DOHH2 (cell line): ENCODE measurements at regions not wholly inside any gene's neighbourhood (a gene's known extent, or its start where the extent isn't known, plus 50 kb on each side); places are given as distances from the start of the nearest gene placed in this dataset.

ENCODE experiments used
- H3F3A ChIP-seq: fragments of 200-600 bp; sonication (generic), shearing (Covaris generic); 2 replicates; pipeline ENCODE4 v1.6.0; 2016; ENCODE audit warnings: antibody characterized with exemption, mild to moderate bottlenecking; ENCODE audit not compliant: control insufficient read depth, insufficient read depth
- H3K27ac ChIP-seq: fragments of 200-600 bp; sonication (generic); 2 replicates; pipeline ENCODE4 v1.5.1; 2014; ENCODE audit warnings: low read depth, mild to moderate bottlenecking, low read length, moderate library complexity
- H3K27me3 ChIP-seq: fragments of 200-600 bp; sonication (generic); 2 replicates; pipeline ENCODE4 v1.6.1; 2014; ENCODE audit warnings: mild to moderate bottlenecking, low read length, mixed read lengths; ENCODE audit not compliant: control insufficient read depth
- H3K36me3 ChIP-seq: fragments of 200-600 bp; sonication (generic); 2 replicates; pipeline ENCODE4 v1.6.1; 2014; ENCODE audit warnings: mild to moderate bottlenecking, low read length, moderate library complexity, mixed read lengths; ENCODE audit not compliant: control insufficient read depth
- H3K4me1 ChIP-seq: fragments of 200-600 bp; sonication (generic); 2 replicates; pipeline ENCODE4 v1.6.1; 2014; ENCODE audit warnings: mild to moderate bottlenecking, low read length, mixed read lengths; ENCODE audit not compliant: control insufficient read depth
- H3K4me2 ChIP-seq: fragments of 200-600 bp; sonication (generic); 2 replicates; pipeline ENCODE4 v1.6.0; 2014; ENCODE audit warnings: mild to moderate bottlenecking, low read length, moderate library complexity
- H3K4me3 ChIP-seq: fragments of 200-600 bp; sonication (generic); 2 replicates; pipeline ENCODE4 v1.5.1; 2014; ENCODE audit warnings: mild to moderate bottlenecking, low read length, mixed read lengths
- H3K79me2 ChIP-seq: fragments of 200-600 bp; sonication (generic); 2 replicates; pipeline ENCODE4 v1.6.1; 2014; ENCODE audit warnings: mild to moderate bottlenecking, low read length, mixed read lengths; ENCODE audit not compliant: control insufficient read depth
- H3K9me2 ChIP-seq: fragments of 200-600 bp; sonication (generic); replicated peaks from 2 replicates; pipeline ENCODE4 v1.6.1; 2014; ENCODE audit warnings: mild to moderate bottlenecking, low read length, mixed read lengths; ENCODE audit not compliant: control insufficient read depth
- H3K9me3 ChIP-seq: fragments of 200-600 bp; sonication (generic); 2 replicates; pipeline ENCODE4 v1.6.1; 2014; ENCODE audit warnings: antibody characterized with exemption, low read length, mixed read lengths; ENCODE audit not compliant: control insufficient read depth, insufficient read depth
- H4K20me1 ChIP-seq: fragments of 200-600 bp; sonication (generic); 2 replicates; pipeline ENCODE4 v1.6.0; 2014; ENCODE audit warnings: low read depth, mild to moderate bottlenecking, antibody characterized with exemption, low read length, moderate library complexity; ENCODE audit not compliant: control insufficient read depth, insufficient read depth
- CTCF ChIP-seq: fragments of 200-600 bp; sonication (generic); IDR thresholded peaks from one replicate; pipeline ENCODE4 v1.5.1; 2014; ENCODE audit warnings: antibody characterized with exemption, mild to moderate bottlenecking, low read depth, low read length; ENCODE audit not compliant: poor library complexity, severe bottlenecking
- EZH2phosphoT487 ChIP-seq: fragments of 200-600 bp; sonication (generic); IDR thresholded peaks from 2 replicates; pipeline ENCODE4 v1.6.1; 2017; ENCODE audit warnings: borderline replicate concordance, mild to moderate bottlenecking, antibody characterized with exemption, low read length, moderate library complexity, mixed read lengths

GRCh38 chr15:93235269-93235668 is 146.3 kb upstream of the RGMA start:
- Histone ChIP-seq H3K9me3 (no peaks in the 10 kb centered on the region), H3K4me2 (no peak overlapping the region), H3K4me1 (no peaks in the 10 kb centered on the region), H3K4me3 (no peak overlapping the region), H3K36me3 (no peaks in the 10 kb centered on the region), H3K79me2 (no peaks in the 10 kb centered on the region), H3K27ac (no peak overlapping the region), H3K27me3 (peaks cover 3% of the 10 kb centered on the region; the same call in 1 of the 2 replicates), H3F3A (no peaks in the 10 kb centered on the region), H4K20me1 (no peaks in the 10 kb centered on the region), H3K9me2 (no peaks in the 10 kb centered on the region)
- TF ChIP-seq EZH2phosphoT487 (no peak), CTCF (no peak)

GRCh38 chr15:93233710-93234109 is 144.7 kb upstream of the RGMA start:
- peaks cover 3% of the 10 kb centered on the region; the same call in 1 of the 2 replicates for H3K27me3 ChIP-seq
- TF ChIP-seq EZH2phosphoT487 (no peak), CTCF (no peak)

GRCh38 chr15:93232845-93233244 is 143.8 kb upstream of the RGMA start:
- Histone ChIP-seq H3F3A (no peaks in the 10 kb centered on the region), H3K27me3 (peaks cover 3% of the 10 kb centered on the region; the same call in 1 of the 2 replicates)
- no peak for TF ChIP-seq CTCF
- no peak for TF ChIP-seq EZH2phosphoT487

More at GRCh38 chr15:93233710-93234109, 144.7 kb upstream of the RGMA start:
- H3K4me2 ChIP-seq, result no peak overlapping the region
- H3K36me3 ChIP-seq, result no peaks in the 10 kb centered on the region
- H3K4me3 ChIP-seq, result no peak overlapping the region
- no peaks in the 10 kb centered on the region for H3K9me3 ChIP-seq
- no peaks in the 10 kb centered on the region for H4K20me1 ChIP-seq
- H3K4me1 ChIP-seq, result no peaks in the 10 kb centered on the region
- H3K27ac ChIP-seq, result no peak overlapping the region
- no peaks in the 10 kb centered on the region for H3K9me2 ChIP-seq
- H3K79me2 ChIP-seq, result no peaks in the 10 kb centered on the region
- H3F3A ChIP-seq, result no peaks in the 10 kb centered on the region

GRCh38 chr15:93231994-93232393 is 143.0 kb upstream of the RGMA start:
- Histone ChIP-seq H3K4me2 (no peak overlapping the region), H3K79me2 (no peaks in the 10 kb centered on the region), H3K4me1 (no peaks in the 10 kb centered on the region), H4K20me1 (no peaks in the 10 kb centered on the region), H3K36me3 (no peaks in the 10 kb centered on the region), H3K4me3 (no peak overlapping the region), H3F3A (no peaks in the 10 kb centered on the region), H3K27me3 (peaks cover 3% of the 10 kb centered on the region; the same call in 1 of the 2 replicates), H3K9me2 (no peaks in the 10 kb centered on the region), H3K9me3 (no peaks in the 10 kb centered on the region), H3K27ac (no peak overlapping the region)
- TF ChIP-seq CTCF, result no peak
- no peak for TF ChIP-seq EZH2phosphoT487

More at GRCh38 chr15:93232845-93233244, 143.8 kb upstream of the RGMA start:
- no peaks in the 10 kb centered on the region for H3K36me3 ChIP-seq
- H4K20me1 ChIP-seq, result no peaks in the 10 kb centered on the region
- no peaks in the 10 kb centered on the region for H3K9me2 ChIP-seq
- H3K79me2 ChIP-seq, result no peaks in the 10 kb centered on the region
- H3K4me3 ChIP-seq, result no peak overlapping the region
- no peaks in the 10 kb centered on the region for H3K4me1 ChIP-seq
- H3K27ac ChIP-seq, result no peak overlapping the region
- no peak overlapping the region for H3K4me2 ChIP-seq
- no peaks in the 10 kb centered on the region for H3K9me3 ChIP-seq
